ENCODE measurements at regions not wholly inside any gene's neighbourhood (a gene's known extent, or its start where the extent isn't known, plus 50 kb on each side); places are given as distances from the start of the nearest gene placed in this dataset.

- TF ChIP-seq CTCF (IDR thresholded peaks at IDR 0.05) (no peak), EZH2 (IDR thresholded peaks at IDR 0.05; ENCODE audit: borderline replicate concordance, insufficient read depth, low read depth, low read length, poor library complexity, severe bottlenecking) (no peak)
Measured at GRCh38 chr7:82631998-82632397, 188.4 kb upstream of the CACNA2D1 start.

Data from B cell (primary cell).